SU-DHL-6 (cell line): ENCODE measurements at regions not wholly inside any gene's neighbourhood (a gene's known extent, or its start where the extent isn't known, plus 50 kb on each side); places are given as distances from the start of the nearest gene placed in this dataset.

Experiments
- H2AFZ ChIP-seq: fragments of 200-600 bp; sonication (generic); 2 replicates; pipeline ENCODE4 v1.6.1; 2014; ENCODE audit warnings: low read depth, mild to moderate bottlenecking, moderate library complexity, mixed read lengths, antibody characterized with exemption, low read length; ENCODE audit not compliant: severe bottlenecking
- H3F3A ChIP-seq: fragments of 200-600 bp; shearing (Covaris generic); 2 replicates; pipeline ENCODE4 v1.6.0; 2016; ENCODE audit warnings: antibody characterized with exemption, mild to moderate bottlenecking; ENCODE audit not compliant: insufficient read depth
- H3K27ac ChIP-seq: fragments of 200-600 bp; sonication (generic); 2 replicates; pipeline ENCODE4 v1.5.1; 2016; ENCODE audit warnings: low read depth, mild to moderate bottlenecking, low read length, moderate library complexity, mixed read lengths
- H3K27me3 ChIP-seq: fragments of 200-600 bp; sonication (generic), shearing (Covaris generic); 2 replicates; pipeline ENCODE4 v1.6.0; 2014; ENCODE audit warnings: mild to moderate bottlenecking, low read length
- H3K36me3 ChIP-seq: fragments of 200-600 bp; sonication (generic); 2 replicates; pipeline ENCODE4 v1.6.1; 2014; ENCODE audit warnings: mild to moderate bottlenecking, low read length, mixed read lengths
- H3K4me2 ChIP-seq: fragments of 300-600, 200-600 bp; shearing (Covaris generic), sonication (generic); 2 replicates; pipeline ENCODE4 v1.6.0; 2014; ENCODE audit warnings: low read length, low read depth, mild to moderate bottlenecking; ENCODE audit not compliant: poor library complexity, severe bottlenecking
- H3K4me3 ChIP-seq: fragments of 200-600 bp; sonication (generic); 2 replicates; pipeline ENCODE4 v1.5.1; 2014; ENCODE audit warnings: antibody characterized with exemption, low read length, mild to moderate bottlenecking, mixed read lengths; ENCODE audit not compliant: insufficient read depth, poor library complexity, severe bottlenecking
- H3K79me2 ChIP-seq: fragments of 200-600 bp; sonication (generic); 2 replicates; pipeline ENCODE4 v1.6.1; 2014; ENCODE audit warnings: mild to moderate bottlenecking, low read length, moderate library complexity; ENCODE audit not compliant: insufficient read depth
- H3K9ac ChIP-seq: fragments of 200-600 bp; sonication (generic); 2 replicates; pipeline ENCODE4 v1.7.0; 2014; ENCODE audit warnings: mild to moderate bottlenecking, low read length
- H3K9me2 ChIP-seq: fragments of 200-600 bp; sonication (generic); replicated peaks from 2 replicates; pipeline ENCODE4 v1.6.1; 2014; ENCODE audit warnings: low read length; ENCODE audit not compliant: insufficient read depth
- H3K9me3 ChIP-seq: fragments of 200-600 bp; sonication (generic); 2 replicates; pipeline ENCODE4 v1.6.1; 2014; ENCODE audit warnings: low read length, mixed read lengths; ENCODE audit not compliant: insufficient read depth
- H4K20me1 ChIP-seq: fragments of 200-600 bp; sonication (generic); 2 replicates; pipeline ENCODE4 v1.6.1; 2014; ENCODE audit warnings: low read depth, mild to moderate bottlenecking, antibody characterized with exemption, low read length, moderate library complexity, mixed read lengths
- CTCF ChIP-seq: fragments of 200-600 bp; sonication (generic); IDR thresholded peaks from one replicate; pipeline ENCODE4 v1.5.1; 2017; ENCODE audit warnings: antibody characterized with exemption, mild to moderate bottlenecking, low read length, moderate library complexity; ENCODE audit not compliant: insufficient read depth, poor library complexity, severe bottlenecking
- EZH2phosphoT487 ChIP-seq: fragments of 200-600 bp; sonication (generic), shearing (Covaris generic); conservative IDR thresholded peaks from 2 replicates; pipeline ENCODE4 v1.6.1; 2018; ENCODE audit warnings: mild to moderate bottlenecking, antibody characterized with exemption, low read length, moderate library complexity, mixed read lengths

- Histone ChIP-seq H3K79me2 (no peaks in the 10 kb centered on the region), H3K9ac (no peak overlapping the region)
Measured at GRCh38 chr12:97313471-97314190, 149.0 kb upstream of the RMST start.

GRCh38 chr12:97316321-97316720, 146.3 kb upstream of the RMST start:
- no peak overlapping the region for H3K4me3 ChIP-seq
- H4K20me1 ChIP-seq, result no peaks in the 10 kb centered on the region
- H3K36me3 ChIP-seq, result no peaks in the 10 kb centered on the region
- no peak overlapping the region for H3K9ac ChIP-seq
- H2AFZ ChIP-seq, result no peak overlapping the region
- H3K9me3 ChIP-seq, result no peaks in the 10 kb centered on the region
- TF ChIP-seq EZH2phosphoT487, result no peak
- TF ChIP-seq CTCF, result no peak
- no peaks in the 10 kb centered on the region for H3K27me3 ChIP-seq
- H3K79me2 ChIP-seq, result no peaks in the 10 kb centered on the region
- H3K4me2 ChIP-seq, result no peak overlapping the region
- H3F3A ChIP-seq, result no peaks in the 10 kb centered on the region
- H3K9me2 ChIP-seq, result no peaks in the 10 kb centered on the region
- no peak overlapping the region for H3K27ac ChIP-seq

More at GRCh38 chr12:97313471-97314190, 149.0 kb upstream of the RMST start:
- Histone ChIP-seq H3K9me3 (no peaks in the 10 kb centered on the region), H2AFZ (no peak overlapping the region), H3K27ac (no peak overlapping the region), H3K4me3 (no peak overlapping the region), H3K9me2 (no peaks in the 10 kb centered on the region), H3K27me3 (no peaks in the 10 kb centered on the region), H3K4me2 (no peak overlapping the region), H3F3A (no peaks in the 10 kb centered on the region), H3K36me3 (no peaks in the 10 kb centered on the region), H4K20me1 (no peaks in the 10 kb centered on the region)
- TF ChIP-seq EZH2phosphoT487, result no peak
- TF ChIP-seq CTCF, result no peak

- Histone ChIP-seq H3K36me3 (no peaks in the 10 kb centered on the region), H3K4me3 (no peak overlapping the region), H2AFZ (no peak overlapping the region), H3K9me2 (no peaks in the 10 kb centered on the region), H3K27ac (no peak overlapping the region), H3K79me2 (no peaks in the 10 kb centered on the region), H3K4me2 (no peak overlapping the region), H3F3A (no peaks in the 10 kb centered on the region), H3K9me3 (no peaks in the 10 kb centered on the region), H4K20me1 (no peaks in the 10 kb centered on the region), H3K27me3 (no peaks in the 10 kb centered on the region), H3K9ac (no peak overlapping the region)
- TF ChIP-seq CTCF (no peak), EZH2phosphoT487 (no peak)
Measured at GRCh38 chr12:97321621-97322020, 141.0 kb upstream of the RMST start.
